ENCODE measurements at regions not wholly inside any gene's neighbourhood (a gene's known extent, or its start where the extent isn't known, plus 50 kb on each side); places are given as distances from the start of the nearest gene placed in this dataset.

DNA sequence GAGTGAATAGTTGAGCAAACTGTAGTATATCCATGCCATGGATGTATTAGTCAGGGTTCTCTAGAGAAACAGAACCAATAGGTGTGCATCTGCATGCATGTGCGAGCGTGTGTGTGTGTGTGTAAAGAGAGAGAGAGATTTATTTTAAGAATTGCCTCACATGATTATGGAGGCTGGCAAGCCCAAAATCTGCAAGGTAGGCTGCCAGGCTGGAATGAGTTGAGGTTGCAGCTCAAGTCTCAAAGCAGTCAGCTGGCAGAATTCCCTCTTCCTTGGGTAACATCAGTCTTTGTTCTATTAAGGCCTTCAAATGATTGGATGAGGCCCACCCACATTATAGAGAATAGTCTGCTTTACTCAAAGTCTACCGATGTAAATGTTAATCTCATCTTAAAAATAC lies 187.8 kb downstream of the ANAPC1 start:
- H3K4me3 Mint-ChIP-seq, result no peak overlapping the region
- Histone ChIP-seq H3K36me3 (ENCODE audit: control insufficient read depth in 2 of 2, extremely low read depth in 1 of 2, insufficient read depth in 1 of 2, low read length in 1 of 2) (no peaks in the 10 kb centered on the region), H3K27ac (ENCODE audit: low read length) (no peak overlapping the region), H3K9me3 (no peaks in the 10 kb centered on the region), H3K4me1 (ENCODE audit: control insufficient read depth in 1 of 2, extremely low read depth in 1 of 2, insufficient read depth in 2 of 2, low read length in 2 of 2) (peaks cover 0 to 8% of the 10 kb centered on the region in 2 experiments), H3K4me3 (ENCODE audit: control insufficient read depth in 1 of 2, extremely low read depth in 1 of 2, low read length in 1 of 2) (no peak overlapping the region), H3K27me3 (replicated peaks in 1 of 2; ENCODE audit: control insufficient read depth in 2 of 2, extremely low read depth in 1 of 2, insufficient read depth in 2 of 2, low read length in 1 of 2) (peaks cover 0 to 4% of the 10 kb centered on the region in 2 experiments)
- CTCF ChIA-PET, result no interaction called here
- H3K9me3 Mint-ChIP-seq, result no peaks in the 10 kb centered on the region
- H3K4me1 Mint-ChIP-seq, result peaks cover 9 to 17% (median 12%) of the 10 kb centered on the region in 3 donors
- POLR2A ChIA-PET, result no interaction called here
- H3K36me3 Mint-ChIP-seq, result no peaks in the 10 kb centered on the region
- H3K27me3 Mint-ChIP-seq, result peaks cover 1 to 3% of the 10 kb centered on the region in 2 donors
- no peak for DNase-seq
- ATAC-seq (replicated peaks in 1 of 4), result no peak
- H3K27ac Mint-ChIP-seq, result no peak overlapping the region
- 100% methylated on average over 2 of the region's 3 CpGs for WGBS (ENCODE audit: insufficient coverage)

DNA sequence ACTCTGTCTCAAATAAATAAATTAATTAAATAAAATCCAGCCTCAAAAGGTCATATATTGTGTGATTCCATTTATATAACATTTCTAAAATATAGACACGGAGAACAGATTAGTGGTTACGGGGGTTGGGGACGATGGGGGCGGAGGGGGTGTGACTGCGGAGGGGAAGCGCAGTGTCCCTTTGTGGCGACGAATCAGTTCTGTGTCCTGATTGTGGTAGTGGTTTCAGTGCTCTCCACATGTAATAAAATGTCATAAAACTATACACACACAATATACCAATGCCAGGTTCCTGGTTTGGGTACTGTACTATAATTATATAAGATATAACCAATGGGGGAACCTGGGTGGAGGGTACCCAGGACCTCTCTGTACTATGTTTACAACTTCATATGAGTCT lies 186.4 kb downstream of the ANAPC1 start:
- ChIA-PET POLR2A (no interaction called here), CTCF (interaction anchor here in 1 of 2 donors (1.5 kb wide), 1 partner anchor 11 kb away, joined by 3 read pairs; no protein-coding TSS in a partner anchor)
- ATAC-seq (replicated peaks in 1 of 4), result no peak
- Histone ChIP-seq H3K27me3 (replicated peaks in 1 of 2; ENCODE audit: control insufficient read depth in 2 of 2, extremely low read depth in 1 of 2, insufficient read depth in 2 of 2, low read length in 1 of 2) (peaks cover 0 to 13% of the 10 kb centered on the region in 2 experiments), H3K36me3 (ENCODE audit: control insufficient read depth in 2 of 2, extremely low read depth in 1 of 2, insufficient read depth in 1 of 2, low read length in 1 of 2) (no peaks in the 10 kb centered on the region), H3K4me1 (ENCODE audit: control insufficient read depth in 1 of 2, extremely low read depth in 1 of 2, insufficient read depth in 2 of 2, low read length in 2 of 2) (peaks cover 0 to 16% of the 10 kb centered on the region in 2 experiments), H3K4me3 (ENCODE audit: control insufficient read depth in 1 of 2, extremely low read depth in 1 of 2, low read length in 1 of 2) (no peak overlapping the region), H3K27ac (ENCODE audit: low read length) (no peak overlapping the region), H3K9me3 (no peaks in the 10 kb centered on the region)
- H3K36me3 Mint-ChIP-seq, result no peaks in the 10 kb centered on the region
- H3K4me3 Mint-ChIP-seq, result no peak overlapping the region
- peaks cover 3 to 4% of the 10 kb centered on the region in 2 donors for H3K27me3 Mint-ChIP-seq
- DNase-seq, result no peak
- no peaks in the 10 kb centered on the region for H3K9me3 Mint-ChIP-seq
- H3K27ac Mint-ChIP-seq, result no peak overlapping the region
- H3K4me1 Mint-ChIP-seq, result peaks cover 15 to 24% (median 17%) of the 10 kb centered on the region in 3 donors
- no CpG with 5 or more reads among the region's 8 CpGs for WGBS (ENCODE audit: insufficient coverage)

DNA sequence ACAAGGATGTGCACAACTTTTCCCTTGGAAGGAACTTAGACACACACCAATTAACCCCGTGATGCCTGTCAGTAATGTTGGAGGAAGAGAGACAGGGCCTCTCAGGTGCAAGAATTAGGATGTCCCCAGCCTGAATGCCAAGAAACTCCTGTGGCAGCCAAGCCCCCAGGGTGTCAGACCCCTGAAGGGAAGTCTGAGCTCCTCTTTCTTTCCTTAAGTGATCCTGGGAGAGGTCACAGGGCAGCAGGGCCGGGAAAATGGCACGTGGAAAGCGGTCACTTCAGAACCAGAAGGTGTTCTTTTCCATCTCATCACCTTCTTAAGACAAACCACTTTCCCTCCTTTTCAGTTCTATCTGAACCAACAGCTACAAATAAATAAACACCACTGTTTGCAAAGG lies 185.9 kb downstream of the ANAPC1 start:
- Histone ChIP-seq H3K9me3 (no peaks in the 10 kb centered on the region), H3K36me3 (ENCODE audit: control insufficient read depth in 2 of 2, extremely low read depth in 1 of 2, insufficient read depth in 1 of 2, low read length in 1 of 2) (no peaks in the 10 kb centered on the region), H3K4me1 (ENCODE audit: control insufficient read depth in 1 of 2, extremely low read depth in 1 of 2, insufficient read depth in 2 of 2, low read length in 2 of 2) (peaks cover 0 to 17% of the 10 kb centered on the region in 2 experiments), H3K27me3 (replicated peaks in 1 of 2; ENCODE audit: control insufficient read depth in 2 of 2, extremely low read depth in 1 of 2, insufficient read depth in 2 of 2, low read length in 1 of 2) (peaks cover 0 to 14% of the 10 kb centered on the region in 2 experiments), H3K4me3 (ENCODE audit: control insufficient read depth in 1 of 2, extremely low read depth in 1 of 2, low read length in 1 of 2) (no peak overlapping the region), H3K27ac (ENCODE audit: low read length) (no peak overlapping the region)
- ATAC-seq (replicated peaks in 1 of 4), result no peak
- WGBS (ENCODE audit: insufficient coverage), result no CpG with 5 or more reads among the region's 4 CpGs
- H3K4me3 Mint-ChIP-seq, result no peak overlapping the region
- H3K4me1 Mint-ChIP-seq, result peaks cover 15 to 24% (median 17%) of the 10 kb centered on the region in 3 donors
- ChIA-PET POLR2A (no interaction called here), CTCF (interaction anchor here in 1 of 2 donors (1.5 kb wide), 1 partner anchor 11 kb away, joined by 3 read pairs; no protein-coding TSS in a partner anchor)
- peaks cover 3 to 4% of the 10 kb centered on the region in 2 donors for H3K27me3 Mint-ChIP-seq
- no peaks in the 10 kb centered on the region for H3K36me3 Mint-ChIP-seq
- no peaks in the 10 kb centered on the region for H3K9me3 Mint-ChIP-seq
- DNase-seq, result no peak
- no peak overlapping the region for H3K27ac Mint-ChIP-seq

DNA sequence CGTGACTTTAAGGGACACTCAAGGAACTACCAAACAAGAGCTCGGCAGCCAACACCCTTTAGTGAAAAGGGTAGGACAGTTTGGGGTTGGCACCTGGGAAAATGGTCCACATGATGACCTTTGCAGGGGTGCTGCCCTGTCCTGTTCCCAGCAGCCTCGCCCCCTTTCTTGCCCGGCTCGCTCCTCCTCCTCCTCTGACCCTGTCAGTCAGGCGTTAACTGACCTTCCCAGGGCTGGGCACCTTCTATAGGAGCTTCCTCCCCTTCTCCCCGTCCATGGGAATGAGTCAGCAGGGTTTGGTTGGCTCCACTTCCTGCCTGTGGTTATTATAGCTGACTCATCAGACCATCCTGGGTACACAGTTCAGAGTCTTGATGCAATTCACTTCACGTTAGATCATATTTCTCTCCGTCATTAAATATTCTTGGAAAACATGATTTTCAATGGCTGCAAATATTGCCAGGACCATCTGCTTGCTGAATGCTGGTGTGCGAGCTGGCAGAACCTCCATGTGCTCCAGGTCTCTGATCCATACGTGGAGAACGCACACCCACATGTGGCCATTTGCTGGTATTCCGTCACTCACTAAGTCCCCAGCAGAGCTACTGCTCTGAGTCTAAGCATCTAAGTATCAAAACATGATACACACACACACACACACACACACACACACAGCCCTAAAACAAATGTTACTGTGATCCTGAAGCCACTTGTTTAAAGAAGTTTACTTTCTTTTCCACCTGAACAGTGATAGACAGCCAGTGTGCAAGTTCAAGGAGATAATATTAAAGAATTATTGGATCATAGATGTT lies 185.0 kb downstream of the ANAPC1 start:
- H3K27me3 ChIP-seq (replicated peaks in 1 of 2; ENCODE audit: control insufficient read depth in 2 of 2, extremely low read depth in 1 of 2, insufficient read depth in 2 of 2, low read length in 1 of 2), result peaks cover 0 to 15% of the 10 kb centered on the region in 2 experiments
- Mint-ChIP-seq H3K36me3 (no peaks in the 10 kb centered on the region), H3K27me3 (peaks cover under 1 to 4% of the 10 kb centered on the region in 2 donors), H3K4me1 (peaks cover 15 to 24% (median 17%) of the 10 kb centered on the region in 3 donors), H3K4me3 (peak overlapping the region; percentile 40 to 66 (median 57)), H3K27ac (peak overlapping the region; percentile 59 to 89), H3K9me3 (no peaks in the 10 kb centered on the region)
- no peaks in the 10 kb centered on the region for H3K9me3 ChIP-seq
- ATAC-seq (replicated peaks in 1 of 4) (peak; percentile 57 to 93 (median 82)), DNase-seq (peak in 27 of 35 experiments; percentile 4 to 51 (median 15))
- H3K36me3 ChIP-seq (ENCODE audit: control insufficient read depth in 2 of 2, extremely low read depth in 1 of 2, insufficient read depth in 1 of 2, low read length in 1 of 2), result no peaks in the 10 kb centered on the region
- POLR2A ChIA-PET, result no interaction called here
- CTCF ChIA-PET, result interaction anchor here in 1 of 2 donors (1.5 kb wide), 1 partner anchor 10 kb away, joined by 3 read pairs; no protein-coding TSS in a partner anchor
- no peak overlapping the region for H3K4me3 ChIP-seq (ENCODE audit: control insufficient read depth in 1 of 2, extremely low read depth in 1 of 2, low read length in 1 of 2)
- H3K27ac ChIP-seq (ENCODE audit: low read length), result no peak overlapping the region
- WGBS (ENCODE audit: insufficient coverage), result 14% methylated on average over 10 of the region's 13 CpGs
- peaks cover 0 to 19% of the 10 kb centered on the region in 2 experiments for H3K4me1 ChIP-seq (ENCODE audit: control insufficient read depth in 1 of 2, extremely low read depth in 1 of 2, insufficient read depth in 2 of 2, low read length in 2 of 2)

DNA sequence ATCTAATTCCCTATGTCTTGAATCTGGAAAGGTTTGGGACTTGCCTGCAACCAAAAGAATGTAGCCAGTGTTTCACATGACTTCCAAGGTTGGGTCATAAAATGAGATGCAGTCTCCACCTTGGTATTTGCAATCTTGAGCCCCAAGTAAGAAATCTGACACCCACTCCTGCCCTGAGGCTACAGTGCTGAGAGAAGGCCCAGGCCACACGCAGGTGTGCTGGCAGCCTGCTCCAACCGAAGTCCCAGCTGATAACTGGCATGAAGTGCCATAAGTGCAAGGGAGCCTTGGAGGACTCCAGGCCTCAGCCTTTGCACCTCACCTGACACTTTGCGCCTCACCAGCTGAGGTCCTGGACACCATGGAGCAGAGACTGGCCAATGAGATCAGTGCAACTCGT lies 182.7 kb downstream of the ANAPC1 start:
- Mint-ChIP-seq H3K4me3 (no peak overlapping the region), H3K27ac (no peak overlapping the region), H3K27me3 (peaks cover 0 to 3% of the 10 kb centered on the region in 2 donors), H3K4me1 (peaks cover 15 to 42% (median 31%) of the 10 kb centered on the region in 3 donors), H3K9me3 (no peaks in the 10 kb centered on the region), H3K36me3 (no peaks in the 10 kb centered on the region)
- no peak for DNase-seq
- no peak overlapping the region for H3K4me3 ChIP-seq (ENCODE audit: control insufficient read depth in 1 of 2, extremely low read depth in 1 of 2, low read length in 1 of 2)
- ChIA-PET CTCF (interaction anchor here in 1 of 2 donors (2.0 kb wide), 1 partner anchor 9 kb away, joined by 5 read pairs; no protein-coding TSS in a partner anchor), POLR2A (no interaction called here)
- no peak for ATAC-seq (replicated peaks in 1 of 4)
- H3K27me3 ChIP-seq (replicated peaks in 1 of 2; ENCODE audit: control insufficient read depth in 2 of 2, extremely low read depth in 1 of 2, insufficient read depth in 2 of 2, low read length in 1 of 2), result peaks cover 0 to 19% of the 10 kb centered on the region in 2 experiments
- peaks cover 0 to 36% of the 10 kb centered on the region in 2 experiments for H3K4me1 ChIP-seq (ENCODE audit: control insufficient read depth in 1 of 2, extremely low read depth in 1 of 2, insufficient read depth in 2 of 2, low read length in 2 of 2)
- no peaks in the 10 kb centered on the region for H3K36me3 ChIP-seq (ENCODE audit: control insufficient read depth in 2 of 2, extremely low read depth in 1 of 2, insufficient read depth in 1 of 2, low read length in 1 of 2)
- no peak overlapping the region for H3K27ac ChIP-seq (ENCODE audit: low read length)
- WGBS (ENCODE audit: insufficient coverage), result 94% methylated on average over 3 of the region's 4 CpGs
- H3K9me3 ChIP-seq, result no peaks in the 10 kb centered on the region

DNA sequence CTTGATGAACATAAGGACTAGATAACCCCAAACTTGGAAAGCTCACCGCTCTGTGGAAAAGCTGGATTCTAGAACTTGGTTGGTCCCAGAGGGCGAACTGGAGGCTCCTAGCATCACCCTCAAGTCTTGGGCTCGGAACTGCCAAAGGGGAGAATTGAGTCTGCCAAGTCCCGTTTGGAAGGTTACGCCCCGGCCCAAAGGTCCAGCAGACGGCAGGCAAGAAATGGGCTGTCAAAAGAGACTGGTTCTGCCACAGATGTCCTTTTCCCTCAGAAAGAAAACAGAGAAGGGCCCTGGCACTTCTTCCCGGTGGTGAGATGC lies 182.2 kb downstream of the ANAPC1 start:
- H3K4me3 Mint-ChIP-seq, result no peak overlapping the region
- WGBS (ENCODE audit: insufficient coverage), result 97% methylated on average over 7 of the region's 8 CpGs
- H3K27me3 Mint-ChIP-seq, result peaks cover 1 to 3% of the 10 kb centered on the region in 2 donors
- H3K27ac Mint-ChIP-seq, result no peak overlapping the region
- no peak for ATAC-seq (replicated peaks in 1 of 4)
- Histone ChIP-seq H3K27ac (ENCODE audit: low read length) (no peak overlapping the region), H3K9me3 (no peaks in the 10 kb centered on the region), H3K27me3 (replicated peaks in 1 of 2; ENCODE audit: control insufficient read depth in 2 of 2, extremely low read depth in 1 of 2, insufficient read depth in 2 of 2, low read length in 1 of 2) (peaks cover 0 to 22% of the 10 kb centered on the region in 2 experiments), H3K4me3 (ENCODE audit: control insufficient read depth in 1 of 2, extremely low read depth in 1 of 2, low read length in 1 of 2) (no peak overlapping the region), H3K4me1 (ENCODE audit: control insufficient read depth in 1 of 2, extremely low read depth in 1 of 2, insufficient read depth in 2 of 2, low read length in 2 of 2) (peaks cover 0 to 36% of the 10 kb centered on the region in 2 experiments), H3K36me3 (ENCODE audit: control insufficient read depth in 2 of 2, extremely low read depth in 1 of 2, insufficient read depth in 1 of 2, low read length in 1 of 2) (no peaks in the 10 kb centered on the region)
- no peaks in the 10 kb centered on the region for H3K36me3 Mint-ChIP-seq
- CTCF ChIA-PET, result interaction anchor here in 1 of 2 donors (2.0 kb wide), 1 partner anchor 10 kb away, joined by 5 read pairs; no protein-coding TSS in a partner anchor
- peaks cover 15 to 44% (median 31%) of the 10 kb centered on the region in 3 donors for H3K4me1 Mint-ChIP-seq
- DNase-seq, result no peak
- POLR2A ChIA-PET, result no interaction called here
- no peaks in the 10 kb centered on the region for H3K9me3 Mint-ChIP-seq

All from T-cell (primary cell).